ENCODE measurements at regions not wholly inside any gene's neighbourhood (a gene's known extent, or its start where the extent isn't known, plus 50 kb on each side); places are given as distances from the start of the nearest gene placed in this dataset.

GRCh38 chr20:12022126-12022525, 104.4 kb downstream of the BTBD3 start:
- TF ChIP-seq CTCF (conservative IDR thresholded peaks at IDR 0.05; ENCODE audit: low read depth, low read length) (no peak), EZH2phosphoT487 (IDR thresholded peaks at IDR 0.05; ENCODE audit: borderline replicate concordance, low read length) (no peak)

Data from PC-3 (cell line).